CD1c-positive myeloid dendritic cell (primary cell): ENCODE measurements at regions not wholly inside any gene's neighbourhood (a gene's known extent, or its start where the extent isn't known, plus 50 kb on each side); places are given as distances from the start of the nearest gene placed in this dataset.
A peak's percentile ranks its signal among the peaks of the same experiment; 100 is the strongest.
"Not testable (repeated sequence)": the region's sequence is repeated elsewhere in the genome, so short reads cannot be mapped to it uniquely, and the experiment has no call there.

ENCODE experiments used
- DNase-seq: peaks from one replicate; pipeline ENCODE4 v3.0.0-alpha.2; 2016; ENCODE audit errors: extremely low spot score

- no peak for DNase-seq
These were observed 228.8 kb downstream of the SMARCA2 start for GRCh38 chr9:2243666-2244555.

GRCh38 chr9:2247340-2247739 is 232.2 kb downstream of the SMARCA2 start:
- no peak for DNase-seq

- DNase-seq, result no peak
These were observed 233.7 kb downstream of the SMARCA2 start for GRCh38 chr9:2248768-2249265.

- no peak for DNase-seq
These were observed 238.8 kb downstream of the SMARCA2 start for GRCh38 chr9:2253636-2254580.

- no peak for DNase-seq
These were observed 240.0 kb downstream of the SMARCA2 start for GRCh38 chr9:2255128-2255527.

- no peak for DNase-seq
These were observed 242.2 kb downstream of the SMARCA2 start for GRCh38 chr9:2257248-2257929.

GRCh38 chr9:2260417-2261306 is 245.5 kb downstream of the SMARCA2 start:
- DNase-seq, result no peak

- no peak for DNase-seq
These were observed 246.4 kb downstream of the SMARCA2 start for GRCh38 chr9:2261421-2262103.

GRCh38 chr9:2262386-2263071 is 247.4 kb downstream of the SMARCA2 start:
- no peak for DNase-seq

GRCh38 chr9:2263111-2263510 is 248.0 kb downstream of the SMARCA2 start:
- DNase-seq, result no peak

- DNase-seq, result peak; percentile 39
These were observed 248.5 kb downstream of the SMARCA2 start for GRCh38 chr9:2263665-2264064.

GRCh38 chr9:2264081-2264480 is 248.9 kb downstream of the SMARCA2 start:
- DNase-seq, result no peak

- DNase-seq, result no peak
These were observed 252.1 kb downstream of the SMARCA2 start for GRCh38 chr9:2267181-2267745.

- no peak for DNase-seq
These were observed 254.6 kb downstream of the SMARCA2 start for GRCh38 chr9:2269778-2270177.

GRCh38 chr9:2270565-2270964 is 255.4 kb downstream of the SMARCA2 start:
- DNase-seq, result peak; percentile 37

- peak; percentile 77 for DNase-seq
These were observed 256.3 kb downstream of the SMARCA2 start for GRCh38 chr9:2271426-2271825.

GRCh38 chr9:2274762-2275161 is 259.6 kb downstream of the SMARCA2 start:
- DNase-seq, result no peak

- no peak for DNase-seq
These were observed 261.1 kb downstream of the SMARCA2 start for GRCh38 chr9:2276296-2276695.

GRCh38 chr9:2277133-2277532 is 262.0 kb downstream of the SMARCA2 start:
- not testable (repeated sequence) for DNase-seq
